ENCODE measurements at regions not wholly inside any gene's neighbourhood (a gene's known extent, or its start where the extent isn't known, plus 50 kb on each side); places are given as distances from the start of the nearest gene placed in this dataset.
"Not testable (repeated sequence)": the region's sequence is repeated elsewhere in the genome, so short reads cannot be mapped to it uniquely, and the experiment has no call there.

GRCh38 chr3:186457236-186457635 lies 86.9 kb downstream of the CRYGS start:
- no peak for TF ChIP-seq POLR2AphosphoS5 (IDR thresholded peaks at IDR 0.05; ENCODE audit: low read depth, low read length)
- TF ChIP-seq POLR2A (IDR thresholded peaks at IDR 0.05; ENCODE audit: low read depth, low read length) = no peak
- no peak for TF ChIP-seq TAF1 (IDR thresholded peaks at IDR 0.05; ENCODE audit: low read depth, low read length)
- TF ChIP-seq PAX5 (IDR thresholded peaks at IDR 0.05; ENCODE audit: insufficient read depth, low read length, severe bottlenecking) = no peak
- TF ChIP-seq POU2F2 (IDR thresholded peaks at IDR 0.05; ENCODE audit: low read depth, low read length) = no peak
- TF ChIP-seq SPI1 (IDR thresholded peaks at IDR 0.05; ENCODE audit: low read depth, low read length) = no peak
- FAIRE-seq (no peak), DNase-seq (ENCODE audit: insufficient read length, low spot score) (no peak)

DNA sequence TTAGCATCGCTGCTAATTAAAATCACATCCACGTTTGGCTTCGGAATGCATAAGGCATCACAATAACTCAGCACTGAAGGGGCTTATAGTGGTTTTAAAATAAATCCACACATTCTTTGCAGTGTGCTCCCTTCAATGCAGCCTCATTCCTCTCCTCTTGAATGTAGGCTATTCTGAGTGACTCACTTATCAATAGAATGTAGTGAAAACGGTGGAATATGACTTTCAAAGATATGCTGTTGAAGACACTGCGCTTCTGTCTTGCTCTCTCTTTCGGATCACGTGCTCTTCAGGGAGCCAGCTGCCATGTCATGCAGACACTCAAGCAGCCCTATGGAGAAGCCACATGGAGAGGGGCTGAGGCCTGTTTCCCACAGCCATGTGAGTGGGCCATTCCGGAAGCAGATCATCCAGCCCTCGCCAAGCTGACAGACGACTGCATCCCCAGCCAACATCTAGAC lies 87.4 kb downstream of the CRYGS start:
- no peak for FAIRE-seq
- DNase-seq (ENCODE audit: insufficient read length, low spot score) = no peak
- TF ChIP-seq POLR2A (IDR thresholded peaks at IDR 0.05; ENCODE audit: low read depth, low read length) = no peak

- DNase-seq (ENCODE audit: insufficient read length, low spot score) (no peak), FAIRE-seq (no peak)
- TF ChIP-seq TAF1 (IDR thresholded peaks at IDR 0.05; ENCODE audit: low read depth, low read length) = no peak
- TF ChIP-seq POU2F2 (IDR thresholded peaks at IDR 0.05; ENCODE audit: low read depth, low read length) = no peak
- TF ChIP-seq PAX5 (IDR thresholded peaks at IDR 0.05; ENCODE audit: insufficient read depth, low read length, severe bottlenecking) = no peak
- TF ChIP-seq POLR2A (IDR thresholded peaks at IDR 0.05; ENCODE audit: low read depth, low read length) = no peak
- TF ChIP-seq POLR2AphosphoS5 (IDR thresholded peaks at IDR 0.05; ENCODE audit: low read depth, low read length) = no peak
- TF ChIP-seq SPI1 (IDR thresholded peaks at IDR 0.05; ENCODE audit: low read depth, low read length) = no peak
Measured at GRCh38 chr3:186454881-186455703, 89.1 kb downstream of the CRYGS start.

- DNase-seq (ENCODE audit: insufficient read length, low spot score) (no peak), FAIRE-seq (no peak)
- no peak for TF ChIP-seq PAX5 (IDR thresholded peaks at IDR 0.05; ENCODE audit: insufficient read depth, low read length, severe bottlenecking)
- TF ChIP-seq SPI1 (IDR thresholded peaks at IDR 0.05; ENCODE audit: low read depth, low read length) = no peak
- TF ChIP-seq POU2F2 (IDR thresholded peaks at IDR 0.05; ENCODE audit: low read depth, low read length) = no peak
- TF ChIP-seq POLR2AphosphoS5 (IDR thresholded peaks at IDR 0.05; ENCODE audit: low read depth, low read length) = no peak
- no peak for TF ChIP-seq POLR2A (IDR thresholded peaks at IDR 0.05; ENCODE audit: low read depth, low read length)
- no peak for TF ChIP-seq TAF1 (IDR thresholded peaks at IDR 0.05; ENCODE audit: low read depth, low read length)
Measured at GRCh38 chr3:186453531-186453930, 90.6 kb downstream of the CRYGS start.

GRCh38 chr3:186452517-186452916 lies 90.5 kb upstream of the DGKG start:
- TF ChIP-seq SPI1 (IDR thresholded peaks at IDR 0.05; ENCODE audit: low read depth, low read length) (no peak), PAX5 (IDR thresholded peaks at IDR 0.05; ENCODE audit: insufficient read depth, low read length, severe bottlenecking) (no peak), POU2F2 (IDR thresholded peaks at IDR 0.05; ENCODE audit: low read depth, low read length) (no peak), POLR2A (IDR thresholded peaks at IDR 0.05; ENCODE audit: low read depth, low read length) (no peak), TAF1 (IDR thresholded peaks at IDR 0.05; ENCODE audit: low read depth, low read length) (no peak), POLR2AphosphoS5 (IDR thresholded peaks at IDR 0.05; ENCODE audit: low read depth, low read length) (no peak)
- FAIRE-seq (no peak), DNase-seq (ENCODE audit: insufficient read length, low spot score) (no peak)

- FAIRE-seq (no peak), DNase-seq (ENCODE audit: insufficient read length, low spot score) (no peak)
- TF ChIP-seq POLR2AphosphoS5 (IDR thresholded peaks at IDR 0.05; ENCODE audit: low read depth, low read length) = no peak
- TF ChIP-seq TAF1 (IDR thresholded peaks at IDR 0.05; ENCODE audit: low read depth, low read length) = no peak
- no peak for TF ChIP-seq POU2F2 (IDR thresholded peaks at IDR 0.05; ENCODE audit: low read depth, low read length)
Measured at GRCh38 chr3:186451371-186451770, 89.3 kb upstream of the DGKG start.

DNA sequence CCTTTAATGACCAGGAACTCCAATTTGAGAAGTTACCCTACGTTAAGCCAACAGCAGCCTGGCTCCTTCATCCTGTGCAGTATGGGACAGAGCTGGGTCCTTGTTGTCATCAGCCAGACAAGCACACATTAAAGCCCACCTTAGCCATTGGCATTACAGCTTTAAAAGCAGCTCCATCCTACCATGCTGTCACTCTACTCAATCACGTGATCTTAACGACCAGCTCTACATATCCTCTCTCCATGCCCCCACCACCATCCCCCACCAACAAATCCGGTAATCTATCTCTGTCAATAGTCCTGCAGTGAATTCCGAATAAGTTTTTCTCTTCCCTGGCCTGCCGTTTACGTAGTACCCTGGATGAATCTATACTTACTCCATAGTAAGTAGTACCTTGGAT lies 82.9 kb upstream of the DGKG start:
- TF ChIP-seq TAF1 (IDR thresholded peaks at IDR 0.05; ENCODE audit: low read depth, low read length) (no peak), POLR2AphosphoS5 (IDR thresholded peaks at IDR 0.05; ENCODE audit: low read depth, low read length) (no peak), PAX5 (IDR thresholded peaks at IDR 0.05; ENCODE audit: insufficient read depth, low read length, severe bottlenecking) (no peak), SPI1 (IDR thresholded peaks at IDR 0.05; ENCODE audit: low read depth, low read length) (no peak), POLR2A (IDR thresholded peaks at IDR 0.05; ENCODE audit: low read depth, low read length) (no peak), POU2F2 (IDR thresholded peaks at IDR 0.05; ENCODE audit: low read depth, low read length) (no peak)
- peak; percentile 16 for FAIRE-seq
- no peak for DNase-seq (ENCODE audit: insufficient read length, low spot score)

GRCh38 chr3:186444288-186444687 lies 82.3 kb upstream of the DGKG start:
- TF ChIP-seq POU2F2 (IDR thresholded peaks at IDR 0.05; ENCODE audit: low read depth, low read length) (no peak), POLR2A (IDR thresholded peaks at IDR 0.05; ENCODE audit: low read depth, low read length) (no peak), POLR2AphosphoS5 (IDR thresholded peaks at IDR 0.05; ENCODE audit: low read depth, low read length) (no peak), PAX5 (IDR thresholded peaks at IDR 0.05; ENCODE audit: insufficient read depth, low read length, severe bottlenecking) (no peak)
- DNase-seq (ENCODE audit: insufficient read length, low spot score) (no peak), FAIRE-seq (no peak)

GRCh38 chr3:186442979-186443378 lies 80.9 kb upstream of the DGKG start:
- DNase-seq (ENCODE audit: insufficient read length, low spot score); FAIRE-seq: not testable (repeated sequence)

DNA sequence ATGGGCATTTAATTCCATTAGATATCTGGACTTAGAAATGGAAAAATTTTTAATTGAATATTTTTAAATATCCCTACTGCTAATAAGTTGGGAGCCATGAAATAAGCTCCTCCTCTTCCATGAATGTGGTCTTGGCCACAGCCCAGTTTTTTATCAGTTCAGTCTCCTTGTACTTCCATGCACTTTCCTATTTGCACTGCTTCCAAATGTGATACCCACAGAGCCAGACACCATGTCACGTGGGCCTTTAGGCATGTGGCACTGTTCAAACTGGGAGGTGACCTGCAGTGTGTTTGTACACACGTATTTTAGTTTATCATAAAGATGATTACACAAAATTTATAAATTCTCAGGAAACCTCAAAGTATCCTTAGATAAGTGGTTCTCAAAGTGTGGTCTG lies 80.1 kb upstream of the DGKG start:
- FAIRE-seq (no peak), DNase-seq (ENCODE audit: insufficient read length, low spot score) (no peak)
- TF ChIP-seq TAF1 (IDR thresholded peaks at IDR 0.05; ENCODE audit: low read depth, low read length) (no peak), POLR2AphosphoS5 (IDR thresholded peaks at IDR 0.05; ENCODE audit: low read depth, low read length) (no peak), POLR2A (IDR thresholded peaks at IDR 0.05; ENCODE audit: low read depth, low read length) (no peak)
